H1 (cell line): ENCODE measurements at regions not wholly inside any gene's neighbourhood (a gene's known extent, or its start where the extent isn't known, plus 50 kb on each side); places are given as distances from the start of the nearest gene placed in this dataset.

Experiments used
- CTCF ChIA-PET: fragments of 300-600 bp; sonication (Branson Sonifier 250); formaldehyde crosslinking; loops from one replicate; lab custom pipeline; 2021; ENCODE audit not compliant: partially characterized antibody; lab: Charles Lee
- POLR2A ChIA-PET: fragments of 300-600 bp; sonication (Branson Sonifier 250); formaldehyde crosslinking; loops from one replicate; lab custom pipeline; 2021; ENCODE audit warnings: inconsistent platforms; ENCODE audit not compliant: partially characterized antibody; lab: Charles Lee
- DNase-seq, 2 experiments: peaks; one replicate each; pipeline versions ENCODE4 v3.0.0 to v3.0.0-alpha.2; 2010 to 2022; ENCODE audit warnings: low spot score in 2 of 2, low read depth in 1 of 2, mixed read lengths in 1 of 2
- FAIRE-seq: peaks from 2 replicates; lab custom pipeline; 2011; peaks lifted over from hg19 to GRCh38; lab: Jason Lieb, UNC
- H2AFZ ChIP-seq: 2 replicates; pipeline ENCODE4 v1.8.1; 2012; ENCODE audit warnings: low read length, inconsistent platforms
- H2AK5ac ChIP-seq: 2 replicates; pipeline ENCODE4 v1.6.1; 2013; ENCODE audit warnings: low read depth, low read length
- H2BK120ac ChIP-seq: replicated peaks from 2 replicates; pipeline ENCODE3; 2013; ENCODE audit warnings: low read depth, low read length, inconsistent platforms
- H2BK12ac ChIP-seq: 2 replicates; pipeline ENCODE4 v1.6.1; 2013; ENCODE audit warnings: low read depth, low read length
- H2BK15ac ChIP-seq: 2 replicates; pipeline ENCODE4 v1.6.1; 2013; ENCODE audit warnings: low read length
- H2BK20ac ChIP-seq: 2 replicates; pipeline ENCODE4 v1.6.1; 2013; ENCODE audit warnings: low read length
- H2BK5ac ChIP-seq: 2 replicates; pipeline ENCODE4 v1.6.1; 2013; ENCODE audit warnings: low read depth, low read length
- H3K14ac ChIP-seq: 2 replicates; pipeline ENCODE4 v1.6.1; 2013; ENCODE audit warnings: inconsistent platforms; ENCODE audit not compliant: insufficient read length
- H3K18ac ChIP-seq: 2 replicates; pipeline ENCODE4 v1.6.1; 2013; ENCODE audit warnings: low read length; ENCODE audit errors: extremely low read depth
- H3K23ac ChIP-seq: 2 replicates; pipeline ENCODE4 v1.6.1; 2013; ENCODE audit warnings: inconsistent platforms; ENCODE audit not compliant: insufficient read length
- H3K23me2 ChIP-seq: 2 replicates; pipeline ENCODE4 v1.6.1; 2013; ENCODE audit warnings: low read depth, low read length
- H3K27ac ChIP-seq: 2 replicates; pipeline ENCODE4 v1.6.1; 2011; ENCODE audit warnings: low read depth, low read length, inconsistent platforms
- H3K27me3 ChIP-seq, 4 experiments: replicated peaks in 1 of 4; 1 replicate in 1 of 4; 2 replicates in 3 of 4; pipeline versions ENCODE4 v1.6.1 to v1.8.1; 2011 to 2013; ENCODE audit warnings: low read length in 3 of 4, mild to moderate bottlenecking in 3 of 4, inconsistent platforms in 2 of 4, mixed read lengths in 2 of 4, moderate library complexity in 1 of 4; ENCODE audit not compliant: control insufficient read depth in 3 of 4, insufficient read depth in 3 of 4; ENCODE audit errors: extremely low read depth in 1 of 4
- H3K36me3 ChIP-seq, 4 experiments: 2 replicates each; pipeline versions ENCODE4 v1.6.1 to v1.8.1; 2011 to 2013; ENCODE audit warnings: mild to moderate bottlenecking in 4 of 4, low read length in 3 of 4, moderate library complexity in 2 of 4, control low read depth in 1 of 4, inconsistent platforms in 1 of 4; ENCODE audit not compliant: insufficient read depth in 4 of 4, control insufficient read depth in 2 of 4
- H3K4ac ChIP-seq: replicated peaks from 2 replicates; pipeline ENCODE3; 2013; ENCODE audit warnings: low read length, low read depth, mixed read lengths, inconsistent platforms; ENCODE audit not compliant: insufficient read length
- H3K4me1 ChIP-seq, 4 experiments: replicated peaks in 1 of 4; 1 replicate in 1 of 4; 2 replicates in 3 of 4; pipeline versions ENCODE4 v1.6.1 to v1.8.1; 2011 to 2013; ENCODE audit warnings: low read length in 3 of 4, inconsistent platforms in 2 of 4, mixed read lengths in 1 of 4; ENCODE audit not compliant: insufficient read depth in 4 of 4, control insufficient read depth in 3 of 4
- H3K4me2 ChIP-seq, 2 experiments: 2 replicates each; pipeline versions ENCODE4 v1.6.1 to v1.8.1; 2011 to 2013; ENCODE audit warnings: low read depth in 2 of 2, low read length in 2 of 2, control low read depth in 1 of 2, inconsistent platforms in 1 of 2, mild to moderate bottlenecking in 1 of 2; ENCODE audit not compliant: insufficient read depth in 1 of 2
- H3K4me3 ChIP-seq, 4 experiments: fragments of 200-600, 300-600 bp in 1 of 4; sonication (generic), shearing (Covaris generic), sonication (Bioruptor Twin) in 1 of 4; 2 replicates each; pipeline versions ENCODE4 v1.5.1 to v1.8.1; 2011 to 2016; ENCODE audit warnings: low read length in 4 of 4, low read depth in 3 of 4, control low read depth in 2 of 4, inconsistent platforms in 2 of 4, mild to moderate bottlenecking in 2 of 4, mixed read lengths in 1 of 4, moderate library complexity in 1 of 4; ENCODE audit not compliant: insufficient read depth in 2 of 4; ENCODE audit errors: extremely low read depth in 1 of 4
- H3K56ac ChIP-seq: replicated peaks from 2 replicates; pipeline ENCODE3; 2013; ENCODE audit warnings: low read depth, mild to moderate bottlenecking, mixed read lengths, low read length, inconsistent platforms; ENCODE audit not compliant: insufficient read length
- H3K79me1 ChIP-seq: 2 replicates; pipeline ENCODE4 v1.6.1; 2013; ENCODE audit warnings: low read depth, low read length, control low read depth
- H3K79me2 ChIP-seq, 2 experiments: 2 replicates each; pipeline versions ENCODE4 v1.6.1 to v1.8.1; 2012 to 2013; ENCODE audit warnings: low read length in 2 of 2, mild to moderate bottlenecking in 2 of 2, inconsistent platforms in 1 of 2; ENCODE audit not compliant: insufficient read depth in 2 of 2, control insufficient read depth in 1 of 2
- H3K9ac ChIP-seq, 4 experiments: replicated peaks in 1 of 4; 1 replicate in 1 of 4; 2 replicates in 3 of 4; pipeline versions ENCODE4 v1.6.1 to v1.8.1; 2011 to 2013; ENCODE audit warnings: low read depth in 3 of 4, low read length in 3 of 4, control low read depth in 2 of 4, mild to moderate bottlenecking in 2 of 4, moderate library complexity in 2 of 4, inconsistent platforms in 1 of 4; ENCODE audit errors: extremely low read depth in 1 of 4
- H3K9me3 ChIP-seq, 2 experiments: 2 replicates each; pipeline versions ENCODE4 v1.6.1 to v1.8.1; 2012 to 2013; ENCODE audit warnings: mild to moderate bottlenecking in 2 of 2, moderate library complexity in 2 of 2, control low read depth in 1 of 2, inconsistent platforms in 1 of 2, low read depth in 1 of 2, low read length in 1 of 2, mixed read lengths in 1 of 2; ENCODE audit not compliant: insufficient read depth in 2 of 2
- H4K20me1 ChIP-seq, 2 experiments: replicated peaks in 1 of 2; 2 replicates each; pipeline versions ENCODE3 to v1.8.1; 2011 to 2013; ENCODE audit warnings: inconsistent platforms in 2 of 2, low read length in 2 of 2, mild to moderate bottlenecking in 1 of 2; ENCODE audit not compliant: insufficient read depth in 2 of 2, control insufficient read depth in 1 of 2
- H4K5ac ChIP-seq: 2 replicates; pipeline ENCODE4 v1.6.1; 2013; ENCODE audit warnings: low read length, low read depth, mixed read lengths, inconsistent platforms; ENCODE audit not compliant: insufficient read length
- H4K8ac ChIP-seq: 2 replicates; pipeline ENCODE4 v1.8.0; 2013; ENCODE audit warnings: mild to moderate bottlenecking, moderate library complexity, low read length, inconsistent platforms; ENCODE audit not compliant: insufficient read depth; ENCODE audit errors: extremely low read depth
- H4K91ac ChIP-seq: replicated peaks from 2 replicates; pipeline ENCODE3; 2013; ENCODE audit warnings: low read length, mixed read lengths, inconsistent platforms; ENCODE audit not compliant: insufficient read length
- ASH2L ChIP-seq: fragments of 200-600, 300-600 bp; sonication (generic); IDR thresholded peaks from one replicate; pipeline ENCODE4 v1.7.1; 2017; ENCODE audit warnings: low read length
- BACH1 ChIP-seq: IDR thresholded peaks from 2 replicates; pipeline ENCODE4 v1.6.1; 2012; ENCODE audit warnings: low read length, improper control_type of control experiment
- BRCA1 ChIP-seq: IDR thresholded peaks from 2 replicates; pipeline ENCODE4 v1.6.1; 2012; ENCODE audit warnings: low read depth, low read length, improper control_type of control experiment
- CHD1 ChIP-seq: IDR thresholded peaks from 2 replicates; pipeline ENCODE4 v1.6.1; 2012; ENCODE audit warnings: low read depth, low read length, improper control_type of control experiment
- EGR1 ChIP-seq: IDR thresholded peaks from 2 replicates; pipeline ENCODE4 v1.6.1; 2011; ENCODE audit warnings: low read depth, low read length, borderline replicate concordance
- GABPA ChIP-seq: IDR thresholded peaks from 2 replicates; pipeline ENCODE4 v1.6.1; 2011; ENCODE audit warnings: mild to moderate bottlenecking, low read length, moderate library complexity, borderline replicate concordance; ENCODE audit not compliant: insufficient read depth
- GTF2F1 ChIP-seq: IDR thresholded peaks from 2 replicates; pipeline ENCODE4 v1.6.1; 2012; ENCODE audit warnings: low read depth, low read length, improper control_type of control experiment, borderline replicate concordance
- NANOG ChIP-seq: IDR thresholded peaks from 2 replicates; pipeline ENCODE4 v1.6.1; 2011; ENCODE audit warnings: low read length, low read depth, mild to moderate bottlenecking, inconsistent platforms; ENCODE audit not compliant: insufficient read depth, poor library complexity, severe bottlenecking
- POLR2A ChIP-seq, 2 experiments: IDR thresholded peaks; 1 replicate in 1 of 2; 2 replicates in 1 of 2; pipeline ENCODE4 v1.6.1; 2011; ENCODE audit warnings: low read depth in 2 of 2, low read length in 2 of 2, mild to moderate bottlenecking in 2 of 2; ENCODE audit errors: control extremely low read depth in 1 of 2
- POU5F1 ChIP-seq: IDR thresholded peaks from 2 replicates; pipeline ENCODE4 v1.6.1; 2011; ENCODE audit warnings: low read depth, mild to moderate bottlenecking, low read length, moderate library complexity
- RAD21 ChIP-seq, 2 experiments: IDR thresholded peaks in 1 of 2; conservative IDR thresholded peaks in 1 of 2; 2 replicates each; pipeline ENCODE4 v1.6.1; 2011; ENCODE audit warnings: low read depth in 2 of 2, low read length in 2 of 2, improper control_type of control experiment in 1 of 2, inconsistent platforms in 1 of 2, mild to moderate bottlenecking in 1 of 2, moderate library complexity in 1 of 2
- RBBP5 ChIP-seq: IDR thresholded peaks from 2 replicates; pipeline ENCODE4 v1.7.1; 2012; ENCODE audit warnings: low read depth, mild to moderate bottlenecking, inconsistent platforms, low read length, moderate library complexity, borderline replicate concordance
- RFX5 ChIP-seq: IDR thresholded peaks from 2 replicates; pipeline ENCODE4 v1.6.1; 2011; ENCODE audit warnings: low read depth, low read length, improper control_type of control experiment, borderline replicate concordance
- RNF2 ChIP-seq: fragments of 200-900, 300-1000 bp; sonication (generic); IDR thresholded peaks from 2 replicates; pipeline ENCODE4 v1.7.1; 2016; ENCODE audit warnings: borderline replicate concordance, low read depth, mild to moderate bottlenecking, antibody characterized with exemption, low read length; ENCODE audit not compliant: poor library complexity, severe bottlenecking; ENCODE audit errors: missing control alignments
- SP2 ChIP-seq: IDR thresholded peaks from 2 replicates; pipeline ENCODE4 v1.6.1; 2012; ENCODE audit warnings: mild to moderate bottlenecking, low read length, inconsistent platforms
- WGBS, 2 experiments: shearing (Covaris generic) in 1 of 2; methylation state at CpG; one replicate each; pipeline versions ENCODE4 v1.1.6 to v1.1.7; 2013 to 2015; ENCODE audit warnings: low lambda C conversion rate in 2 of 2, mixed read lengths in 2 of 2, inconsistent platforms in 1 of 2, low coverage in 1 of 2, missing lambda C conversion rate in 1 of 2; ENCODE audit not compliant: insufficient replicate concordance in 2 of 2, insufficient coverage in 1 of 2, insufficient read length in 1 of 2; ENCODE audit errors: extremely low coverage in 1 of 2, missing lambda C conversion rate in 1 of 2; 5-methylcytosine and 5-hydroxymethylcytosine counted together

DNA sequence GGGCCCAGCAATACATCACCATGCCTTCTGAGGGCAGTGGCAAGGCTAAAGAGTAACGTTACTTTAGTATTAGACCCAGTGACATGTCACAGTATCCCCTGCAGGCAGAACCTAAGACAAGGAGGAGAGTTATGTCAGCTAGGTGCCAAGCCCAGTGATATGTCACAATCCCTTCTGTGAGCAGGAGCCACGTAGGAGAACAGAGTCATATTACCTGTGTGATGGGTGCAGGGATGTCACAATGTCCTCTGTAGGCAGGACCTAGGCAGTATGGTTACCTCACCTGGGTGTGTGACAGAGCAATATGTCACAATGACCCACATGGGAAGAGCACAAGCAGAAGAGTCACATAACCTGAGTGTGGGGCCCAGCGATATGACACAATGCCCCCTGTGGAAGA lies 121.8 kb downstream of the ZNF675 start:
- Histone ChIP-seq H2BK12ac (no peak overlapping the region), H2AFZ (no peak overlapping the region), H4K20me1 (no peaks in the 10 kb centered on the region), H3K4me1 (no peaks in the 10 kb centered on the region), H4K91ac (no peak overlapping the region), H3K9me3 (peaks cover 63 to 75% of the 10 kb centered on the region in 2 experiments), H2BK5ac (no peak overlapping the region), H3K36me3 (no peaks in the 10 kb centered on the region; a peak in 1 of 8 replicates), H3K79me1 (no peaks in the 10 kb centered on the region), H3K4ac (no peak overlapping the region), H2BK15ac (no peak overlapping the region), H3K14ac (no peak overlapping the region), H2BK20ac (no peak overlapping the region), H3K23me2 (no peaks in the 10 kb centered on the region), H2AK5ac (no peak overlapping the region), H4K8ac (no peak overlapping the region), H3K27me3 (no peaks in the 10 kb centered on the region), H3K79me2 (no peaks in the 10 kb centered on the region), H3K9ac (no peak overlapping the region), H3K56ac (no peak overlapping the region), H3K4me2 (no peak overlapping the region), H2BK120ac (no peak overlapping the region), H4K5ac (no peak overlapping the region), H3K27ac (no peak overlapping the region), H3K18ac (no peak overlapping the region), H3K23ac (no peak overlapping the region), H3K4me3 (no peak overlapping the region)
- ChIA-PET CTCF (no interaction called here), POLR2A (no interaction called here)
- FAIRE-seq (no peak), DNase-seq (no peak)
- 80% methylated on average over 3 of the region's 3 CpGs; no CpG with 5 or more reads in 1 of the 2 experiments for WGBS, 2 experiments
- TF ChIP-seq ASH2L: no peak
- TF ChIP-seq NANOG: no peak
- TF ChIP-seq BACH1: no peak
- TF ChIP-seq GABPA: no peak
- no peak for TF ChIP-seq GTF2F1
- no peak for TF ChIP-seq SP2
- TF ChIP-seq RFX5: no peak
- no peak for TF ChIP-seq BRCA1
- TF ChIP-seq RNF2: no peak
- TF ChIP-seq POU5F1: no peak
- no peak for TF ChIP-seq RAD21 (IDR thresholded peaks at IDR 0.05 in 1 of 2, conservative IDR thresholded peaks at IDR 0.05 in 1 of 2; ENCODE audit: low read depth in 2 of 2, low read length in 2 of 2)
- no peak for TF ChIP-seq POLR2A (IDR thresholded peaks at IDR 0.05; ENCODE audit: control extremely low read depth in 1 of 2, low read depth in 2 of 2, low read length in 2 of 2)
- no peak for TF ChIP-seq CHD1
- TF ChIP-seq RBBP5: no peak
- no peak for TF ChIP-seq EGR1
